ENCODE measurements at regions not wholly inside any gene's neighbourhood (a gene's known extent, or its start where the extent isn't known, plus 50 kb on each side); places are given as distances from the start of the nearest gene placed in this dataset.

DNA sequence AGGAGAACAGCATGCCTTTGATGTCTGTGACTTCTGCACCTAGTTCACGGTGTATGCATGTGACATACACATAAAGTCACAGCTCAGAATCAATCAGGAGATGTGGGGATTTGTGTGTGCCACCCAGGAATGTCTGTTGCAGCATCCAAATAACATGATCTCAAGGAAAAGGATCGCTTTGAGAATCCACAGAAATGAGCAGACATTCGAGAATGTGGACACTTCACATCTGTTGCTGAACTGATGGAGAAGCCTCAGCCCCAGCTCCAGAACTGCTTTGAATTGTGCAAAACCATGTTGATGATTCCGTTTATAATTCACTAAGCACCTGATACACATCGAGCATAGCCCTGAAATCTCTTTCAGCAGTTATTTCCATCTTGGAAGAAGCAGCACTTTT, 208.6 kb downstream of the CMPK2 start:
- TF ChIP-seq, protein P1, sequence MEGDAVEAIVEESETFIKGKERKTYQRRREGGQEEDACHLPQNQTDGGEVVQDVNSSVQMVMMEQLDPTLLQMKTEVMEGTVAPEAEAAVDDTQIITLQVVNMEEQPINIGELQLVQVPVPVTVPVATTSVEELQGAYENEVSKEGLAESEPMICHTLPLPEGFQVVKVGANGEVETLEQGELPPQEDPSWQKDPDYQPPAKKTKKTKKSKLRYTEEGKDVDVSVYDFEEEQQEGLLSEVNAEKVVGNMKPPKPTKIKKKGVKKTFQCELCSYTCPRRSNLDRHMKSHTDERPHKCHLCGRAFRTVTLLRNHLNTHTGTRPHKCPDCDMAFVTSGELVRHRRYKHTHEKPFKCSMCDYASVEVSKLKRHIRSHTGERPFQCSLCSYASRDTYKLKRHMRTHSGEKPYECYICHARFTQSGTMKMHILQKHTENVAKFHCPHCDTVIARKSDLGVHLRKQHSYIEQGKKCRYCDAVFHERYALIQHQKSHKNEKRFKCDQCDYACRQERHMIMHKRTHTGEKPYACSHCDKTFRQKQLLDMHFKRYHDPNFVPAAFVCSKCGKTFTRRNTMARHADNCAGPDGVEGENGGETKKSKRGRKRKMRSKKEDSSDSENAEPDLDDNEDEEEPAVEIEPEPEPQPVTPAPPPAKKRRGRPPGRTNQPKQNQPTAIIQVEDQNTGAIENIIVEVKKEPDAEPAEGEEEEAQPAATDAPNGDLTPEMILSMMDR (IDR thresholded peaks at IDR 0.05): no peak
- no peak for TF ChIP-seq EZH2 (IDR thresholded peaks at IDR 0.05)

Measured in neural progenitor cell (in vitro differentiated cells).